Astrocyte (in vitro differentiated cells and primary cell): ENCODE measurements at regions not wholly inside any gene's neighbourhood (a gene's known extent, or its start where the extent isn't known, plus 50 kb on each side); places are given as distances from the start of the nearest gene placed in this dataset.

Experiments used
- CTCF ChIP-seq: IDR thresholded peaks from 2 replicates; pipeline ENCODE4 v1.5.1; 2011; ENCODE audit warnings: low read depth, mild to moderate bottlenecking, inconsistent platforms, low read length, moderate library complexity; ENCODE audit not compliant: insufficient read depth
- EZH2 ChIP-seq: IDR thresholded peaks from 2 replicates; pipeline ENCODE4 v1.6.1; 2012; ENCODE audit warnings: mild to moderate bottlenecking, low read length, inconsistent platforms; ENCODE audit not compliant: insufficient read depth

- no peak for TF ChIP-seq CTCF
- no peak for TF ChIP-seq EZH2
These were observed 248.9 kb upstream of the HNRNPA3 start for GRCh38 chr2:176963568-176964287.
